K562 (cell line): ENCODE measurements at regions not wholly inside any gene's neighbourhood (a gene's known extent, or its start where the extent isn't known, plus 50 kb on each side); places are given as distances from the start of the nearest gene placed in this dataset.

Experiments
- ATAC-seq: fragments of 200-7000 bp; cut with Tn5 transposase; 3 replicates; pipeline ENCODE4 v1.9.1; 2020; ENCODE audit warnings: moderate library complexity
- BruUV-seq: library from RNA; stranded (reverse); fragments of 400-500 nt; replicated peaks from 2 replicates; lab custom pipeline; 2021; lab: Mats Ljungman, UMichigan
- CTCF ChIA-PET: fragments of 300-600 bp; formaldehyde crosslinking; extraction: SDS; loops from one replicate; lab custom pipeline; 2021; ENCODE audit warnings: low intra/inter-chr PET ratio; lab: Yijun Ruan, JAX
- POLR2A ChIA-PET: fragments of 300-600, 350-650 bp; sonication (Branson Sonifier 250); formaldehyde crosslinking; extraction: SDS; loops from one replicate; lab custom pipeline; 2021; ENCODE audit warnings: antibody characterized with exemption, inconsistent platforms; lab: Yijun Ruan, JAX
- DNase-seq, 4 experiments: peaks; one replicate each; pipeline versions ENCODE4 v3.0.0 to v3.0.0-alpha.2; 2011 to 2018; ENCODE audit warnings: low spot score in 3 of 4, mixed read lengths in 3 of 4; ENCODE audit errors: extremely low read depth in 1 of 4
- FAIRE-seq: peaks from 2 replicates; lab custom pipeline; 2011; peaks lifted over from hg19 to GRCh38; lab: Jason Lieb, UNC
- H2AFZ ChIP-seq: 2 replicates; pipeline ENCODE4 v1.6.0; 2011; ENCODE audit warnings: low read depth, low read length, control low read depth, inconsistent platforms
- H3K27ac ChIP-seq: fragments of 200-600 bp; 3 replicates; pipeline ENCODE4 v1.8.0; 2011; ENCODE audit warnings: low read depth, mild to moderate bottlenecking, control low read depth, inconsistent platforms, low read length, moderate library complexity, mixed read lengths; ENCODE audit errors: extremely low read depth
- H3K27me3 ChIP-seq, 2 experiments: fragments of 300-600 bp in 1 of 2; 2 replicates in 1 of 2; 3 replicates in 1 of 2; pipeline versions ENCODE4 v1.6.0 to v1.8.0; 2011; ENCODE audit warnings: inconsistent platforms in 2 of 2, low read length in 2 of 2, mild to moderate bottlenecking in 1 of 2, mixed read lengths in 1 of 2, moderate library complexity in 1 of 2; ENCODE audit not compliant: control insufficient read depth in 2 of 2, insufficient read depth in 2 of 2
- H3K36me3 ChIP-seq: fragments of 300-600 bp; 3 replicates; pipeline ENCODE4 v1.8.0; 2011; ENCODE audit warnings: mild to moderate bottlenecking, low read length, inconsistent platforms; ENCODE audit not compliant: control insufficient read depth, insufficient read depth
- H3K4me1 ChIP-seq, 2 experiments: fragments of 200-600 bp in 1 of 2; replicated peaks in 1 of 2; 2 replicates in 1 of 2; 3 replicates in 1 of 2; pipeline versions ENCODE4 v1.5.1 to v1.8.0; 2011; ENCODE audit warnings: inconsistent platforms in 2 of 2, low read length in 2 of 2, mild to moderate bottlenecking in 1 of 2, mixed read lengths in 1 of 2, moderate library complexity in 1 of 2; ENCODE audit not compliant: control insufficient read depth in 2 of 2, insufficient read depth in 2 of 2
- H3K4me2 ChIP-seq: 2 replicates; pipeline ENCODE4 v1.6.1; 2011; ENCODE audit warnings: low read length, control low read depth, inconsistent platforms, mixed read lengths; ENCODE audit not compliant: insufficient read depth
- H3K4me3 ChIP-seq: fragments of 200-600 bp; sonication (generic), shearing (Covaris generic); 2 replicates; pipeline ENCODE4 v1.5.1; 2016; ENCODE audit warnings: control low read depth, inconsistent platforms
- H3K79me2 ChIP-seq: fragments of 200-600 bp; 3 replicates; pipeline ENCODE4 v1.8.0; 2011; ENCODE audit warnings: low read length, inconsistent platforms; ENCODE audit not compliant: control insufficient read depth, insufficient read depth
- H3K9ac ChIP-seq, 2 experiments: 2 replicates each; pipeline versions ENCODE4 v1.6.0 to v1.6.1; 2011; ENCODE audit warnings: low read depth in 2 of 2, low read length in 2 of 2, control low read depth in 1 of 2, inconsistent platforms in 1 of 2, mild to moderate bottlenecking in 1 of 2, mixed read lengths in 1 of 2; ENCODE audit not compliant: insufficient read depth in 1 of 2
- H3K9me1 ChIP-seq: one replicate; pipeline ENCODE4 v1.6.0; 2011; ENCODE audit warnings: inconsistent platforms, mild to moderate bottlenecking, low read length, moderate library complexity; ENCODE audit not compliant: control insufficient read depth, insufficient read depth
- H3K9me3 ChIP-seq: replicated peaks from 2 replicates; pipeline ENCODE4 v1.5.1; 2011; ENCODE audit warnings: low read depth, low read length, inconsistent platforms; ENCODE audit not compliant: control insufficient read depth, insufficient read depth
- H4K20me1 ChIP-seq: replicated peaks from 2 replicates; pipeline ENCODE4 v1.6.1; 2011; ENCODE audit warnings: low read length, inconsistent platforms, mixed read lengths; ENCODE audit not compliant: control insufficient read depth, insufficient read depth
- ARID1B ChIP-seq: fragments of 450-650 bp; IDR thresholded peaks from 2 replicates; pipeline ENCODE4 v1.6.1; 2016; ENCODE audit warnings: antibody characterized with exemption, mild to moderate bottlenecking, inconsistent platforms
- CBFA2T2 ChIP-seq: fragments of 450-650 bp; conservative IDR thresholded peaks from 2 replicates; pipeline ENCODE4 v1.6.1; 2017; ENCODE audit warnings: mild to moderate bottlenecking
- CCNT2 ChIP-seq: IDR thresholded peaks from 2 replicates; pipeline ENCODE4 v1.6.1; 2011; ENCODE audit warnings: borderline replicate concordance, low read depth, mild to moderate bottlenecking, moderate library complexity, mixed read lengths, low read length; ENCODE audit not compliant: insufficient read length; ENCODE audit errors: extremely low read depth
- CREM ChIP-seq: IDR thresholded peaks from 2 replicates; pipeline ENCODE4 v1.6.1; 2014; ENCODE audit warnings: antibody characterized with exemption, low read depth
- DMBX1 ChIP-seq: fragments of 250-450 bp; sonication (Bioruptor Pico); IDR thresholded peaks from 2 replicates; pipeline ENCODE4 v1.8.0; 2022; ENCODE audit warnings: inconsistent platforms, mild to moderate bottlenecking, moderate library complexity, borderline replicate concordance
- DPF2 ChIP-seq: fragments of 450-650 bp; IDR thresholded peaks from 2 replicates; pipeline ENCODE4 v1.6.1; 2016
- EP300 ChIP-seq: IDR thresholded peaks from 2 replicates; pipeline ENCODE4 v1.6.1; 2012; ENCODE audit warnings: low read length, improper control_type of control experiment
- KLF16 ChIP-seq: IDR thresholded peaks from 2 replicates; pipeline ENCODE4 v1.6.1; 2016; ENCODE audit warnings: antibody characterized with exemption
- MCM7 ChIP-seq, 2 experiments: fragments of 450-650 bp; IDR thresholded peaks; 2 replicates each; pipeline ENCODE4 v1.6.1; 2016 to 2018
- NCOR1 ChIP-seq: fragments of 450-650 bp; IDR thresholded peaks from 2 replicates; pipeline ENCODE4 v1.6.1; 2016; ENCODE audit warnings: mild to moderate bottlenecking, moderate library complexity
- NEUROD1 ChIP-seq: fragments of 150-350 bp; IDR thresholded peaks from 2 replicates; pipeline ENCODE4 v1.6.1; 2014; ENCODE audit warnings: borderline replicate concordance, low read length, low read depth; ENCODE audit not compliant: partially characterized antibody
- SMARCA4 ChIP-seq: fragments of 450-650 bp; IDR thresholded peaks from 2 replicates; pipeline ENCODE4 v1.6.1; 2016
- STAT5A ChIP-seq: IDR thresholded peaks from 2 replicates; pipeline ENCODE4 v1.6.1; 2012; ENCODE audit warnings: low read length, inconsistent platforms, borderline replicate concordance
- ZNF778 ChIP-seq: fragments of 450-650 bp; formaldehyde crosslinking; IDR thresholded peaks from 2 replicates; pipeline ENCODE4 v1.4.0; 2020; ENCODE audit warnings: mild to moderate bottlenecking, moderate library complexity
- WGBS: fragments of 100-300 bp; shearing (Covaris generic); methylation state at CpG from one replicate; pipeline ENCODE4 v1.1.6; 2016; ENCODE audit warnings: low coverage, mixed read lengths; ENCODE audit not compliant: insufficient coverage; ENCODE audit errors: missing lambda C conversion rate; 5-methylcytosine and 5-hydroxymethylcytosine counted together
- in situ Hi-C: fragments of 300-500 bp; cut with MboI; formaldehyde crosslinking; loops from 4 replicates; pipeline ENCODE4 v1.15.0; 2018; ENCODE audit warnings: inconsistent platforms, mixed read lengths
- intact Hi-C: fragments of 100-400 bp; cut with micrococcal nuclease; formaldehyde crosslinking; loops from 2 replicates; pipeline ENCODE4 v1.14.2; 2022
- TF ChIP-seq, protein P1 (sequence below): sonication (generic); formaldehyde crosslinking; IDR thresholded peaks from 2 replicates; pipeline ENCODE4 v1.8.1; 2023; ENCODE audit warnings: missing genetic modification reagents, mild to moderate bottlenecking, borderline replicate concordance
- TF ChIP-seq, protein P2 (sequence below): sonication (generic); IDR thresholded peaks from 2 replicates; pipeline ENCODE4 v1.6.1; 2016

DNA sequence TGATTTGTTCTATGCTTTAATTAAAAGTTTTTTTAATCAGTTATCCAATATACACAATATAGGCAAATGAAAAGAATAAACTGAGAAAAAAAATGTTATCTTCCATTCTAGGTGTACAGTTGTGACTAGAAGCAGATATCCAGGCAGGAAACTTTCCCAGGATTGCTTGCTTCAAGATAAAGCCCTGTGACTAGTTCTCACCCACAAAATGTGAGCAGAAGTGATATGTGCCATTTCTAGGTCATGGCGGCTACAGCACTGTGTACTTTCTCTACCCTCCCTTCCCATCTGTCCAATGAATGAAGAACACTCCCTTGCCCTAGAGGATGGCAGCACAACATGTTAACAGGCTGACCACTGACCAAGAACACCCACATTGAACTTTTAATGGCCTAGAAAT lies 110.5 kb upstream of the STT3B start:
- Histone ChIP-seq H3K9me1 (no peaks in the 10 kb centered on the region), H3K4me3 (no peak overlapping the region), H4K20me1 (no peaks in the 10 kb centered on the region), H3K27me3 (no peaks in the 10 kb centered on the region), H3K4me2 (peak overlapping the region; percentile 39; the same call in 1 of the 2 replicates), H2AFZ (peak overlapping the region; percentile 47), H3K79me2 (no peaks in the 10 kb centered on the region), H3K9ac (no peak overlapping the region), H3K4me1 (peaks cover 0 to 21% of the 10 kb centered on the region in 2 experiments; a peak in 3 of 5 replicates), H3K27ac (no peak overlapping the region), H3K36me3 (no peaks in the 10 kb centered on the region), H3K9me3 (no peaks in the 10 kb centered on the region)
- in situ Hi-C loops (no loop called here), intact Hi-C loops (no loop called here)
- ChIA-PET CTCF (no interaction called here), POLR2A (no interaction called here)
- FAIRE-seq = no peak
- BruUV-seq = no TSS peak
- WGBS = 0% methylated on average over 1 of the region's 1 CpG
- peak; percentile 64 for ATAC-seq
- DNase-seq = peak in 1 of 4 experiments; percentile 68
- TF ChIP-seq CREM (0 out of 2 replicates have a peak, but pooled peaks have one; percentile 5), DMBX1 (0 out of 2 replicates have a peak, but pooled peaks have one; percentile 32), MCM7 (IDR thresholded peaks at IDR 0.05) (no peak), EP300 (peak; percentile 29; the same call in 1 of the 2 replicates), SMARCA4 (peak; percentile 20; the same call in 1 of the 2 replicates), CBFA2T2 (peak; percentile 63), CCNT2 (peak; percentile 26), ARID1B (peak; percentile 71), KLF16 (0 out of 2 replicates have a peak, but pooled peaks have one; percentile 20), ZNF778 (CRISPR knock-in tag) (no peak), STAT5A (peak; percentile 30; the same call in 1 of the 2 replicates), NEUROD1 (no peak), NCOR1 (peak; percentile 68), DPF2 (0 out of 2 replicates have a peak, but pooled peaks have one; percentile 31)
- TF ChIP-seq, protein P1, sequence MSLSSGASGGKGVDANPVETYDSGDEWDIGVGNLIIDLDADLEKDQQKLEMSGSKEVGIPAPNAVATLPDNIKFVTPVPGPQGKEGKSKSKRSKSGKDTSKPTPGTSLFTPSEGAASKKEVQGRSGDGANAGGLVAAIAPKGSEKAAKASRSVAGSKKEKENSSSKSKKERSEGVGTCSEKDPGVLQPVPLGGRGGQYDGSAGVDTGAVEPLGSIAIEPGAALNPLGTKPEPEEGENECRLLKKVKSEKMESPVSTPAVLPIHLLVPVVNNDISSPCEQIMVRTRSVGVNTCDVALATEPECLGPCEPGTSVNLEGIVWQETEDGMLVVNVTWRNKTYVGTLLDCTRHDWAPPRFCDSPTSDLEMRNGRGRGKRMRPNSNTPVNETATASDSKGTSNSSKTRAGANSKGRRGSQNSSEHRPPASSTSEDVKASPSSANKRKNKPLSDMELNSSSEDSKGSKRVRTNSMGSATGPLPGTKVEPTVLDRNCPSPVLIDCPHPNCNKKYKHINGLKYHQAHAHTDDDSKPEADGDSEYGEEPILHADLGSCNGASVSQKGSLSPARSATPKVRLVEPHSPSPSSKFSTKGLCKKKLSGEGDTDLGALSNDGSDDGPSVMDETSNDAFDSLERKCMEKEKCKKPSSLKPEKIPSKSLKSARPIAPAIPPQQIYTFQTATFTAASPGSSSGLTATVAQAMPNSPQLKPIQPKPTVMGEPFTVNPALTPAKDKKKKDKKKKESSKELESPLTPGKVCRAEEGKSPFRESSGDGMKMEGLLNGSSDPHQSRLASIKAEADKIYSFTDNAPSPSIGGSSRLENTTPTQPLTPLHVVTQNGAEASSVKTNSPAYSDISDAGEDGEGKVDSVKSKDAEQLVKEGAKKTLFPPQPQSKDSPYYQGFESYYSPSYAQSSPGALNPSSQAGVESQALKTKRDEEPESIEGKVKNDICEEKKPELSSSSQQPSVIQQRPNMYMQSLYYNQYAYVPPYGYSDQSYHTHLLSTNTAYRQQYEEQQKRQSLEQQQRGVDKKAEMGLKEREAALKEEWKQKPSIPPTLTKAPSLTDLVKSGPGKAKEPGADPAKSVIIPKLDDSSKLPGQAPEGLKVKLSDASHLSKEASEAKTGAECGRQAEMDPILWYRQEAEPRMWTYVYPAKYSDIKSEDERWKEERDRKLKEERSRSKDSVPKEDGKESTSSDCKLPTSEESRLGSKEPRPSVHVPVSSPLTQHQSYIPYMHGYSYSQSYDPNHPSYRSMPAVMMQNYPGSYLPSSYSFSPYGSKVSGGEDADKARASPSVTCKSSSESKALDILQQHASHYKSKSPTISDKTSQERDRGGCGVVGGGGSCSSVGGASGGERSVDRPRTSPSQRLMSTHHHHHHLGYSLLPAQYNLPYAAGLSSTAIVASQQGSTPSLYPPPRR = no peak
- TF ChIP-seq, protein P2, sequence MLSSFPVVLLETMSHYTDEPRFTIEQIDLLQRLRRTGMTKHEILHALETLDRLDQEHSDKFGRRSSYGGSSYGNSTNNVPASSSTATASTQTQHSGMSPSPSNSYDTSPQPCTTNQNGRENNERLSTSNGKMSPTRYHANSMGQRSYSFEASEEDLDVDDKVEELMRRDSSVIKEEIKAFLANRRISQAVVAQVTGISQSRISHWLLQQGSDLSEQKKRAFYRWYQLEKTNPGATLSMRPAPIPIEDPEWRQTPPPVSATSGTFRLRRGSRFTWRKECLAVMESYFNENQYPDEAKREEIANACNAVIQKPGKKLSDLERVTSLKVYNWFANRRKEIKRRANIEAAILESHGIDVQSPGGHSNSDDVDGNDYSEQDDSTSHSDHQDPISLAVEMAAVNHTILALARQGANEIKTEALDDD = peak; percentile 75; the same call in 1 of the 2 replicates
